Transverse colon (tissue), 4 donors: ENCODE measurements at regions not wholly inside any gene's neighbourhood (a gene's known extent, or its start where the extent isn't known, plus 50 kb on each side); places are given as distances from the start of the nearest gene placed in this dataset.

ENCODE experiments used
- DNase-seq: peaks from one replicate; pipeline ENCODE4 v3.0.0-alpha.2; 2019
- H3K27ac ChIP-seq, 4 donors: fragments of 200-600 bp; sonication (generic); 2 replicates each; pipeline ENCODE4 v1.5.1; 2016 to 2018; ENCODE audit warnings: inconsistent platforms in 4 of 4
- H3K27me3 ChIP-seq: fragments of 200-600 bp; sonication (generic); 2 replicates; pipeline ENCODE4 v1.5.1; 2017; ENCODE audit warnings: inconsistent platforms
- H3K36me3 ChIP-seq, 4 donors: fragments of 200-600 bp; sonication (generic); 2 replicates each; pipeline ENCODE4 v1.5.1; 2017 to 2019; ENCODE audit warnings: inconsistent platforms in 4 of 4
- H3K4me1 ChIP-seq, 4 donors: fragments of 200-600 bp; sonication (generic); 2 replicates each; pipeline ENCODE4 v1.5.1; 2017 to 2020; ENCODE audit warnings: inconsistent platforms in 4 of 4
- H3K4me3 ChIP-seq, 4 donors: fragments of 200-600 bp; sonication (generic); 1 replicate in 1 of 4; 2 replicates in 3 of 4; pipeline versions ENCODE4 v1.5.1 to v1.6.1; 2017 to 2019; ENCODE audit warnings: inconsistent platforms in 4 of 4
- H3K9me3 ChIP-seq, 2 donors: fragments of 200-600 bp; sonication (generic); 2 replicates each; pipeline ENCODE4 v1.5.1; 2017 to 2019; ENCODE audit warnings: inconsistent platforms in 2 of 2
- CTCF ChIP-seq, 5 experiments: fragments of 200-600 bp in 3 of 5; fragments of 450-650 bp in 2 of 5; sonication (generic) in 3 of 5; IDR thresholded peaks; 1 replicate in 2 of 5; 2 replicates in 3 of 5; pipeline ENCODE4 v1.5.1; 2016 to 2017; ENCODE audit warnings: antibody characterized with exemption in 5 of 5, inconsistent platforms in 3 of 5, mild to moderate bottlenecking in 2 of 5, moderate library complexity in 1 of 5
- EP300 ChIP-seq: sonication (generic); formaldehyde crosslinking; IDR thresholded peaks from one replicate; pipeline ENCODE4 v1.6.1; 2017; ENCODE audit warnings: antibody characterized with exemption, low read depth
- POLR2A ChIP-seq: fragments of 450-650 bp; IDR thresholded peaks from one replicate; pipeline ENCODE4 v1.6.1; 2016; ENCODE audit warnings: antibody characterized with exemption, mild to moderate bottlenecking, moderate library complexity
- POLR2AphosphoS5 ChIP-seq, 3 donors: sonication (generic); formaldehyde crosslinking; IDR thresholded peaks; one replicate each; pipeline ENCODE4 v1.6.1; 2016; ENCODE audit warnings: antibody characterized with exemption in 3 of 3
- WGBS, 2 donors: methylation state at CpG; one replicate each; pipeline ENCODE4 v1.1.5; 2018; ENCODE audit warnings: low coverage in 1 of 2; 5-methylcytosine and 5-hydroxymethylcytosine counted together
- in situ Hi-C, 4 donors: fragments of 200-750 bp; cut with MboI; loops; one replicate each; pipeline versions ENCODE4 v1.15.0 to v1.15.1; 2017; ENCODE audit warnings: low sequenced_read_pairs in 3 of 4, low pct_ligation_motif_present in 1 of 4, low pct_unique_long_range_greater_than_20kb in 1 of 4
- intact Hi-C: fragments of 100-400 bp; cut with DNase I; formaldehyde crosslinking; loops from one replicate; pipeline ENCODE4 v1.15.1; 2023; ENCODE audit warnings: low total_unique reads

- H3K27ac ChIP-seq, result no peak overlapping the region
- no peaks in the 10 kb centered on the region for H3K27me3 ChIP-seq
- in situ Hi-C loops (no loop called here), intact Hi-C loops (no loop called here)
- no peak overlapping the region for H3K4me3 ChIP-seq
- no peaks in the 10 kb centered on the region for H3K4me1 ChIP-seq
- H3K36me3 ChIP-seq, result no peaks in the 10 kb centered on the region
- 88 to 94% methylated on average over 7 of the region's 7 CpGs for WGBS, 2 donors
- H3K9me3 ChIP-seq, result no peaks in the 10 kb centered on the region
- no peak for TF ChIP-seq POLR2A
- TF ChIP-seq POLR2AphosphoS5 (IDR thresholded peaks at IDR 0.05), result no peak
- no peak for DNase-seq
These were observed 239.1 kb upstream of the ARID2 start for GRCh38 chr12:45490232-45490881.

GRCh38 chr12:45494279-45494678 lies 235.2 kb upstream of the ARID2 start:
- TF ChIP-seq POLR2A, result no peak
- TF ChIP-seq CTCF (IDR thresholded peaks at IDR 0.05), result no peak
- TF ChIP-seq EP300, result no peak
- TF ChIP-seq POLR2AphosphoS5 (IDR thresholded peaks at IDR 0.05), result no peak
- no peaks in the 10 kb centered on the region for H3K36me3 ChIP-seq
- 83 to 85% methylated on average over 4 of the region's 4 CpGs for WGBS, 2 donors
- no peaks in the 10 kb centered on the region for H3K27me3 ChIP-seq
- in situ Hi-C loops (no loop called here), intact Hi-C loops (no loop called here)
- DNase-seq, result no peak
- H3K9me3 ChIP-seq, result no peaks in the 10 kb centered on the region
- no peaks in the 10 kb centered on the region for H3K4me1 ChIP-seq
- H3K27ac ChIP-seq, result no peak overlapping the region
- no peak overlapping the region for H3K4me3 ChIP-seq

- WGBS, 2 donors, result 78% methylated on average over 1 of the region's 1 CpG; no CpG with 5 or more reads in 1 of the 2 donors
- in situ Hi-C loops, result no loop called here
- H3K36me3 ChIP-seq, result no peaks in the 10 kb centered on the region
- no peaks in the 10 kb centered on the region for H3K27me3 ChIP-seq
- TF ChIP-seq CTCF (IDR thresholded peaks at IDR 0.05) (no peak), POLR2A (no peak), EP300 (no peak), POLR2AphosphoS5 (IDR thresholded peaks at IDR 0.05) (no peak)
- H3K4me1 ChIP-seq, result no peaks in the 10 kb centered on the region
- no peak for DNase-seq
- intact Hi-C loops, result loop anchor here (5.0 kb wide), 1 partner anchor 1581 kb away; no protein-coding TSS in a partner anchor
- no peak overlapping the region for H3K27ac ChIP-seq
- no peak overlapping the region for H3K4me3 ChIP-seq
- H3K9me3 ChIP-seq, result no peaks in the 10 kb centered on the region
These were observed 230.9 kb upstream of the ARID2 start for GRCh38 chr12:45498645-45499044.

- no peak for TF ChIP-seq EP300
- no peak for TF ChIP-seq POLR2AphosphoS5 (IDR thresholded peaks at IDR 0.05)
- no peak for TF ChIP-seq CTCF (IDR thresholded peaks at IDR 0.05)
- no peak for TF ChIP-seq POLR2A
- Histone ChIP-seq H3K4me1 (no peaks in the 10 kb centered on the region), H3K27ac (no peak overlapping the region), H3K4me3 (no peak overlapping the region), H3K9me3 (no peaks in the 10 kb centered on the region), H3K36me3 (no peaks in the 10 kb centered on the region), H3K27me3 (no peaks in the 10 kb centered on the region)
- DNase-seq, result no peak
- WGBS, 2 donors, result 80 to 85% methylated on average over 4 of the region's 4 CpGs
- intact Hi-C loops, result no loop called here
- in situ Hi-C loops, result no loop called here
These were observed 226.9 kb upstream of the ARID2 start for GRCh38 chr12:45502481-45503128.
